ENCODE measurements at regions not wholly inside any gene's neighbourhood (a gene's known extent, or its start where the extent isn't known, plus 50 kb on each side); places are given as distances from the start of the nearest gene placed in this dataset.

GRCh38 chr18:6638447-6638846, 91.1 kb upstream of the ARHGAP28 start:
- Mint-ChIP-seq H3K27ac (no peak overlapping the region), H3K36me3 (ENCODE audit: low read depth) (no peaks in the 10 kb centered on the region), H3K9me3 (peaks cover 4% of the 10 kb centered on the region), H3K4me1 (no peaks in the 10 kb centered on the region), H3K4me3 (no peak overlapping the region), H3K27me3 (no peaks in the 10 kb centered on the region)
- CTCF ChIA-PET: interaction anchor here (0.6 kb wide), 1 partner anchor 114 kb away, joined by 3 read pairs; no protein-coding TSS in a partner anchor
- POLR2A ChIA-PET: no interaction called here
- DNase-seq: no peak

- no peak overlapping the region for H3K27ac Mint-ChIP-seq
- H3K4me1 Mint-ChIP-seq: no peaks in the 10 kb centered on the region
- H3K4me3 Mint-ChIP-seq: no peak overlapping the region
- POLR2A ChIA-PET: no interaction called here
- no peaks in the 10 kb centered on the region for H3K27me3 Mint-ChIP-seq
- CTCF ChIA-PET: no interaction called here
- DNase-seq: no peak
- peaks cover 4% of the 10 kb centered on the region for H3K9me3 Mint-ChIP-seq
- no peaks in the 10 kb centered on the region for H3K36me3 Mint-ChIP-seq (ENCODE audit: low read depth)
Measured at GRCh38 chr18:6639305-6639704, 90.2 kb upstream of the ARHGAP28 start.

- no peak for DNase-seq
- ChIA-PET POLR2A (no interaction called here), CTCF (no interaction called here)
- H3K27me3 Mint-ChIP-seq: no peaks in the 10 kb centered on the region
- H3K9me3 Mint-ChIP-seq: peaks cover 4% of the 10 kb centered on the region
- H3K4me1 Mint-ChIP-seq: no peaks in the 10 kb centered on the region
- H3K27ac Mint-ChIP-seq: no peak overlapping the region
- H3K36me3 Mint-ChIP-seq (ENCODE audit: low read depth): no peaks in the 10 kb centered on the region
- no peak overlapping the region for H3K4me3 Mint-ChIP-seq
Measured at GRCh38 chr18:6644836-6645627, 84.5 kb upstream of the ARHGAP28 start.

- H3K27me3 Mint-ChIP-seq: no peaks in the 10 kb centered on the region
- no peaks in the 10 kb centered on the region for H3K36me3 Mint-ChIP-seq (ENCODE audit: low read depth)
- ChIA-PET POLR2A (no interaction called here), CTCF (no interaction called here)
- no peak overlapping the region for H3K4me3 Mint-ChIP-seq
- no peaks in the 10 kb centered on the region for H3K9me3 Mint-ChIP-seq
- no peaks in the 10 kb centered on the region for H3K4me1 Mint-ChIP-seq
- DNase-seq: no peak
- H3K27ac Mint-ChIP-seq: no peak overlapping the region
Measured at GRCh38 chr18:6646801-6647200, 82.7 kb upstream of the ARHGAP28 start.

GRCh38 chr18:6648581-6648980, 80.9 kb upstream of the ARHGAP28 start:
- no peaks in the 10 kb centered on the region for H3K4me1 Mint-ChIP-seq
- ChIA-PET POLR2A (no interaction called here), CTCF (no interaction called here)
- no peak for DNase-seq
- no peaks in the 10 kb centered on the region for H3K9me3 Mint-ChIP-seq
- no peak overlapping the region for H3K27ac Mint-ChIP-seq
- H3K4me3 Mint-ChIP-seq: no peak overlapping the region
- H3K36me3 Mint-ChIP-seq (ENCODE audit: low read depth): no peaks in the 10 kb centered on the region
- no peaks in the 10 kb centered on the region for H3K27me3 Mint-ChIP-seq

GRCh38 chr18:6649421-6650126, 79.9 kb upstream of the ARHGAP28 start:
- Mint-ChIP-seq H3K4me1 (no peaks in the 10 kb centered on the region), H3K27ac (no peak overlapping the region), H3K27me3 (no peaks in the 10 kb centered on the region), H3K36me3 (ENCODE audit: low read depth) (no peaks in the 10 kb centered on the region), H3K9me3 (peaks cover 2% of the 10 kb centered on the region), H3K4me3 (no peak overlapping the region)
- no peak for DNase-seq
- CTCF ChIA-PET: no interaction called here
- POLR2A ChIA-PET: no interaction called here

GRCh38 chr18:6650127-6650507, 79.4 kb upstream of the ARHGAP28 start:
- peaks cover 3% of the 10 kb centered on the region for H3K9me3 Mint-ChIP-seq
- ChIA-PET CTCF (no interaction called here), POLR2A (no interaction called here)
- no peaks in the 10 kb centered on the region for H3K27me3 Mint-ChIP-seq
- H3K36me3 Mint-ChIP-seq (ENCODE audit: low read depth): no peaks in the 10 kb centered on the region
- H3K27ac Mint-ChIP-seq: no peak overlapping the region
- H3K4me1 Mint-ChIP-seq: no peaks in the 10 kb centered on the region
- DNase-seq: no peak
- H3K4me3 Mint-ChIP-seq: no peak overlapping the region

GRCh38 chr18:6650747-6651146, 78.8 kb upstream of the ARHGAP28 start:
- Mint-ChIP-seq H3K4me1 (no peaks in the 10 kb centered on the region), H3K36me3 (ENCODE audit: low read depth) (no peaks in the 10 kb centered on the region), H3K27ac (no peak overlapping the region), H3K4me3 (no peak overlapping the region), H3K9me3 (peaks cover 6% of the 10 kb centered on the region), H3K27me3 (no peaks in the 10 kb centered on the region)
- ChIA-PET CTCF (interaction anchor here (0.8 kb wide), 1 partner anchor 24 kb away, joined by 3 read pairs; no protein-coding TSS in a partner anchor), POLR2A (no interaction called here)
- no peak for DNase-seq

GRCh38 chr18:6652098-6652497, 77.4 kb upstream of the ARHGAP28 start:
- Mint-ChIP-seq H3K27me3 (no peaks in the 10 kb centered on the region), H3K4me1 (no peaks in the 10 kb centered on the region), H3K27ac (no peak overlapping the region), H3K4me3 (no peak overlapping the region), H3K36me3 (ENCODE audit: low read depth) (no peaks in the 10 kb centered on the region), H3K9me3 (peaks cover 7% of the 10 kb centered on the region)
- DNase-seq: no peak
- ChIA-PET POLR2A (no interaction called here), CTCF (no interaction called here)

GRCh38 chr18:6653880-6654279, 75.6 kb upstream of the ARHGAP28 start:
- H3K4me1 Mint-ChIP-seq: no peaks in the 10 kb centered on the region
- H3K27me3 Mint-ChIP-seq: no peaks in the 10 kb centered on the region
- H3K36me3 Mint-ChIP-seq (ENCODE audit: low read depth): no peaks in the 10 kb centered on the region
- H3K27ac Mint-ChIP-seq: no peak overlapping the region
- H3K4me3 Mint-ChIP-seq: no peak overlapping the region
- ChIA-PET CTCF (no interaction called here), POLR2A (no interaction called here)
- peaks cover 7% of the 10 kb centered on the region for H3K9me3 Mint-ChIP-seq
- DNase-seq: no peak

- DNase-seq: no peak
- ChIA-PET POLR2A (no interaction called here), CTCF (no interaction called here)
- Mint-ChIP-seq H3K4me3 (no peak overlapping the region), H3K4me1 (no peaks in the 10 kb centered on the region), H3K27me3 (no peaks in the 10 kb centered on the region), H3K27ac (no peak overlapping the region), H3K9me3 (peaks cover 4% of the 10 kb centered on the region), H3K36me3 (ENCODE audit: low read depth) (no peaks in the 10 kb centered on the region)
Measured at GRCh38 chr18:6659963-6660725, 69.4 kb upstream of the ARHGAP28 start.

- H3K27ac Mint-ChIP-seq: no peak overlapping the region
- no peaks in the 10 kb centered on the region for H3K4me1 Mint-ChIP-seq
- H3K4me3 Mint-ChIP-seq: no peak overlapping the region
- H3K36me3 Mint-ChIP-seq (ENCODE audit: low read depth): no peaks in the 10 kb centered on the region
- H3K9me3 Mint-ChIP-seq: no peaks in the 10 kb centered on the region
- ChIA-PET CTCF (no interaction called here), POLR2A (no interaction called here)
- no peak for DNase-seq
- no peaks in the 10 kb centered on the region for H3K27me3 Mint-ChIP-seq
Measured at GRCh38 chr18:6661692-6662415, 67.7 kb upstream of the ARHGAP28 start.

Measured in activated CD4-positive, alpha-beta T cell treated with anti-CD3 and anti-CD28 coated beads, Interleukin-2, amount 10 ng/mL, durations not matched to agents 7 days and 5 days (primary cell).